Esophagus muscularis mucosa (tissue), 3 donors: ENCODE measurements at regions not wholly inside any gene's neighbourhood (a gene's known extent, or its start where the extent isn't known, plus 50 kb on each side); places are given as distances from the start of the nearest gene placed in this dataset.

ENCODE experiments used
- POLR2A ChIP-seq: fragments of 450-650 bp; IDR thresholded peaks from one replicate; pipeline ENCODE4 v1.6.1; 2017; ENCODE audit warnings: antibody characterized with exemption, moderate library complexity, mild to moderate bottlenecking, low read depth
- POLR2AphosphoS5 ChIP-seq, 2 donors: sonication (generic); formaldehyde crosslinking; IDR thresholded peaks; one replicate each; pipeline ENCODE4 v1.6.1; 2017; ENCODE audit warnings: antibody characterized with exemption in 2 of 2
- TF ChIP-seq, protein P1 (sequence below), 3 experiments: fragments of 200-600 bp in 2 of 3; fragments of 450-650 bp in 1 of 3; sonication (generic) in 2 of 3; IDR thresholded peaks; one replicate each; pipeline ENCODE4 v1.5.1; 2017 to 2019; ENCODE audit warnings: antibody characterized with exemption in 3 of 3, mild to moderate bottlenecking in 2 of 3, moderate library complexity in 1 of 3

DNA sequence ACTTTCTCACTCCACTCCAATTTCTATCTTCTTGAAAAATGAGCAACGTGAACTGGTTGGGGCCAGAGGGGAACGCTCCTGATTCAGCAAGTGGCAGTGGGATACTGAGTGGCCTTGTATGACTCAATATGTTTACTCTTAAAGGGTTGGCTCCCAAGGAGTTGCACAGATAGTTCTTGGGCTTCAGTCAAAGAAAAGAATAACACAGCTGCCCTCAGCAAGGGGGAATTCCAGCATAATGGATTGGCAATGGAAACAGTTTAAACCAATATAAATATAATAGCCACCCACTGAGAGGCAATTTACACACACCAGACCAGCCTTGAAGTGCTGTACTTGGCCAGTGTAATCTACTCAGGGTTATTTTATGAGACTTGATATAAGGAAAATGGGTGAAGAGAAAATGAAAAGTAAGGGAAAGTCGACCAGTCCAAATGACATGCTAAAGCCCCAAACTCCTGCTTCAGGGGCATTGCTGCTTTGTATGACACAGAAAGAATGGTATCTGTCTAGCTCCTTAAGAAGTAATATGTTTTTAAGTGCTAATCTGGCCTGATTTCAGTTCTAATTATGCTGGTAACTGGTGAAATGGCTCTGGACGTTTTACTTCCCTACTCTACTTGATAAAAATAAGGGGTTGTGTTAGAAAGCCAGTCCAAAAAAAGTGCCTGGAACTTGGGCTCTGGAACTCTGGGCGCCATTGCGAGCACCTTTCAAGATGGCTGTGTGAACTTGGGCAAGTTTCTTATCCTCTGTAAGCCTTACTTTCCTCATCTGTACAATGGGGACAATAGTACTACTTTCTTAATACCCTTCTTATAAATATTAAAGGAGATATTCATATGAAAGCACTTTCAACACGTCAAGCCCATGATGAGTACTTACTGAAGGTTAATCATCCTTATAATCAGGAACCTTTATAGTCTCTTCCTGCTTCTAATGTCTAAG lies 712.9 kb upstream of the MAP3K7 start:
- TF ChIP-seq, protein P1, sequence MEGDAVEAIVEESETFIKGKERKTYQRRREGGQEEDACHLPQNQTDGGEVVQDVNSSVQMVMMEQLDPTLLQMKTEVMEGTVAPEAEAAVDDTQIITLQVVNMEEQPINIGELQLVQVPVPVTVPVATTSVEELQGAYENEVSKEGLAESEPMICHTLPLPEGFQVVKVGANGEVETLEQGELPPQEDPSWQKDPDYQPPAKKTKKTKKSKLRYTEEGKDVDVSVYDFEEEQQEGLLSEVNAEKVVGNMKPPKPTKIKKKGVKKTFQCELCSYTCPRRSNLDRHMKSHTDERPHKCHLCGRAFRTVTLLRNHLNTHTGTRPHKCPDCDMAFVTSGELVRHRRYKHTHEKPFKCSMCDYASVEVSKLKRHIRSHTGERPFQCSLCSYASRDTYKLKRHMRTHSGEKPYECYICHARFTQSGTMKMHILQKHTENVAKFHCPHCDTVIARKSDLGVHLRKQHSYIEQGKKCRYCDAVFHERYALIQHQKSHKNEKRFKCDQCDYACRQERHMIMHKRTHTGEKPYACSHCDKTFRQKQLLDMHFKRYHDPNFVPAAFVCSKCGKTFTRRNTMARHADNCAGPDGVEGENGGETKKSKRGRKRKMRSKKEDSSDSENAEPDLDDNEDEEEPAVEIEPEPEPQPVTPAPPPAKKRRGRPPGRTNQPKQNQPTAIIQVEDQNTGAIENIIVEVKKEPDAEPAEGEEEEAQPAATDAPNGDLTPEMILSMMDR (IDR thresholded peaks at IDR 0.05), result no peak
- no peak for TF ChIP-seq POLR2AphosphoS5 (IDR thresholded peaks at IDR 0.05)
- no peak for TF ChIP-seq POLR2A
